ENCODE measurements at regions not wholly inside any gene's neighbourhood (a gene's known extent, or its start where the extent isn't known, plus 50 kb on each side); places are given as distances from the start of the nearest gene placed in this dataset.

GRCh38 chr4:126957556-126957955 lies 675.2 kb upstream of the INTU start:
- no peak for TF ChIP-seq CTCF (IDR thresholded peaks at IDR 0.05)
- DNase-seq (ENCODE audit: low spot score) (no peak), ATAC-seq (ENCODE audit: low FRiP score) (no peak)

- ATAC-seq (ENCODE audit: low FRiP score) (no peak), DNase-seq (ENCODE audit: low spot score) (no peak)
- TF ChIP-seq CTCF (IDR thresholded peaks at IDR 0.05), result no peak
Measured at GRCh38 chr4:126957987-126958386, 674.8 kb upstream of the INTU start.

- TF ChIP-seq CTCF (IDR thresholded peaks at IDR 0.05), result no peak
- DNase-seq (ENCODE audit: low spot score), result no peak
- ATAC-seq (ENCODE audit: low FRiP score), result no peak
Measured at GRCh38 chr4:126958482-126958881, 674.3 kb upstream of the INTU start.

GRCh38 chr4:126959056-126959745 lies 673.6 kb upstream of the INTU start:
- ATAC-seq (ENCODE audit: low FRiP score) (no peak), DNase-seq (ENCODE audit: low spot score) (no peak)
- no peak for TF ChIP-seq CTCF (IDR thresholded peaks at IDR 0.05)

GRCh38 chr4:126960760-126961159 lies 672.0 kb upstream of the INTU start:
- ATAC-seq (ENCODE audit: low FRiP score), result no peak

GRCh38 chr4:126961661-126962060 lies 671.1 kb upstream of the INTU start:
- ATAC-seq (ENCODE audit: low FRiP score) (no peak), DNase-seq (ENCODE audit: low spot score) (no peak)
- no peak for TF ChIP-seq CTCF (IDR thresholded peaks at IDR 0.05)

More at GRCh38 chr4:126960760-126961159, 672.0 kb upstream of the INTU start:
- no peak for TF ChIP-seq CTCF (IDR thresholded peaks at IDR 0.05)
- DNase-seq (ENCODE audit: low spot score), result no peak

- no peak for DNase-seq (ENCODE audit: low spot score)
- no peak for ATAC-seq (ENCODE audit: low FRiP score)
- TF ChIP-seq CTCF (IDR thresholded peaks at IDR 0.05), result no peak
Measured at GRCh38 chr4:126965877-126966276, 666.9 kb upstream of the INTU start.

All from omental fat pad (tissue), 3 donors.